ENCODE measurements at regions not wholly inside any gene's neighbourhood (a gene's known extent, or its start where the extent isn't known, plus 50 kb on each side); places are given as distances from the start of the nearest gene placed in this dataset.

- Histone ChIP-seq H3K79me2 (ENCODE audit: control insufficient read depth, insufficient read depth, low read length) (no peaks in the 10 kb centered on the region), H3K4me2 (ENCODE audit: insufficient read depth, low read length) (no peak overlapping the region), H3K4me3 (replicated peaks in 1 of 3; ENCODE audit: insufficient read depth in 1 of 3, low read depth in 1 of 3, low read length in 3 of 3) (no peak overlapping the region), H3K27ac (ENCODE audit: insufficient read depth, low read depth, low read length) (no peak overlapping the region), H2AFZ (ENCODE audit: low read depth, low read length) (no peak overlapping the region), H3K36me3 (ENCODE audit: control insufficient read depth in 2 of 2, extremely low read depth in 1 of 2, insufficient read depth in 2 of 2, low read length in 2 of 2) (no peaks in the 10 kb centered on the region), H3K9me1 (replicated peaks; ENCODE audit: control insufficient read depth, extremely low read depth, insufficient read depth, low read length) (no peaks in the 10 kb centered on the region), H3K4me1 (ENCODE audit: control insufficient read depth, extremely low read depth, insufficient read depth, low read length) (no peaks in the 10 kb centered on the region), H3K9ac (replicated peaks; ENCODE audit: extremely low read depth, insufficient read depth, low read length) (no peak overlapping the region), H3K9me3 (replicated peaks; ENCODE audit: control insufficient read depth, insufficient read depth, low read length) (no peaks in the 10 kb centered on the region), H3K27me3 (ENCODE audit: control insufficient read depth in 2 of 2, insufficient read depth in 2 of 2, low read length in 2 of 2) (no peaks in the 10 kb centered on the region), H4K20me1 (replicated peaks; ENCODE audit: control insufficient read depth, extremely low read depth, insufficient read depth, low read length) (no peaks in the 10 kb centered on the region)
- FAIRE-seq (no peak), DNase-seq (ENCODE audit: low read depth, low spot score) (no peak)
- CTCF ChIA-PET: no interaction called here
- TF ChIP-seq EZH2 (IDR thresholded peaks at IDR 0.05; ENCODE audit: borderline replicate concordance, low read depth, low read length, severe bottlenecking) (no peak), POLR2A (IDR thresholded peaks at IDR 0.05; ENCODE audit: low read depth, low read length) (no peak), FOS (IDR thresholded peaks at IDR 0.05; ENCODE audit: borderline replicate concordance, insufficient read depth, low read length) (no peak), GATA2 (IDR thresholded peaks at IDR 0.05; ENCODE audit: insufficient read depth, insufficient read length, low read depth, low read length) (no peak), JUN (IDR thresholded peaks at IDR 0.05; ENCODE audit: borderline replicate concordance, insufficient read depth, insufficient read length, low read depth) (no peak), MAX (IDR thresholded peaks at IDR 0.05; ENCODE audit: insufficient read depth, insufficient read length) (no peak), POLR2AphosphoS5 (IDR thresholded peaks at IDR 0.05; ENCODE audit: insufficient read depth, low read depth, low read length) (no peak), MYC (IDR thresholded peaks at IDR 0.05; ENCODE audit: low read depth, low read length) (no peak)
- TF ChIP-seq, protein P1, sequence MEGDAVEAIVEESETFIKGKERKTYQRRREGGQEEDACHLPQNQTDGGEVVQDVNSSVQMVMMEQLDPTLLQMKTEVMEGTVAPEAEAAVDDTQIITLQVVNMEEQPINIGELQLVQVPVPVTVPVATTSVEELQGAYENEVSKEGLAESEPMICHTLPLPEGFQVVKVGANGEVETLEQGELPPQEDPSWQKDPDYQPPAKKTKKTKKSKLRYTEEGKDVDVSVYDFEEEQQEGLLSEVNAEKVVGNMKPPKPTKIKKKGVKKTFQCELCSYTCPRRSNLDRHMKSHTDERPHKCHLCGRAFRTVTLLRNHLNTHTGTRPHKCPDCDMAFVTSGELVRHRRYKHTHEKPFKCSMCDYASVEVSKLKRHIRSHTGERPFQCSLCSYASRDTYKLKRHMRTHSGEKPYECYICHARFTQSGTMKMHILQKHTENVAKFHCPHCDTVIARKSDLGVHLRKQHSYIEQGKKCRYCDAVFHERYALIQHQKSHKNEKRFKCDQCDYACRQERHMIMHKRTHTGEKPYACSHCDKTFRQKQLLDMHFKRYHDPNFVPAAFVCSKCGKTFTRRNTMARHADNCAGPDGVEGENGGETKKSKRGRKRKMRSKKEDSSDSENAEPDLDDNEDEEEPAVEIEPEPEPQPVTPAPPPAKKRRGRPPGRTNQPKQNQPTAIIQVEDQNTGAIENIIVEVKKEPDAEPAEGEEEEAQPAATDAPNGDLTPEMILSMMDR (IDR thresholded peaks at IDR 0.05; ENCODE audit: extremely low read depth in 1 of 2, insufficient read depth in 1 of 2, low read depth in 1 of 2, low read length in 2 of 2): no peak
- POLR2A ChIA-PET: no interaction called here
- no TSS peak for BruUV-seq (replicated peaks)
- intact Hi-C loops (cut with micrococcal nuclease): no loop called here
- dilution Hi-C loops (cut with MboI; ENCODE audit: extremely low pct_ligation_motif_present, low sequenced_read_pairs): no loop called here
Measured at GRCh38 chr5:110179321-110179720, 489.6 kb downstream of the MAN2A1 start.

Measured in endothelial cell of umbilical vein (primary cell).